IMR-90 (cell line): ENCODE measurements at regions not wholly inside any gene's neighbourhood (a gene's known extent, or its start where the extent isn't known, plus 50 kb on each side); places are given as distances from the start of the nearest gene placed in this dataset.

Experiments
- ATAC-seq: fragments of 200-7000 bp; cut with Tn5 transposase; 2 replicates; pipeline ENCODE4 v1.9.1; 2020; ENCODE audit warnings: low read depth, mild to moderate bottlenecking, moderate library complexity
- BruUV-seq: library from RNA; stranded (reverse); fragments of 400-500 nt; replicated peaks from 2 replicates; lab custom pipeline; 2021; lab: Mats Ljungman, UMichigan
- CTCF ChIA-PET: fragments of 300-600 bp; formaldehyde crosslinking; extraction: SDS; loops from one replicate; lab custom pipeline; 2021; ENCODE audit warnings: antibody characterized with exemption; lab: Yijun Ruan, JAX
- POLR2A ChIA-PET: fragments of 300-600 bp; sonication (Branson Sonifier 250); formaldehyde crosslinking; loops from one replicate; lab custom pipeline; 2022; ENCODE audit warnings: antibody characterized with exemption; ENCODE audit not compliant: unreplicated experiment; lab: Charles Lee
- DNase-seq: peaks from one replicate; pipeline ENCODE4 v3.0.0; 2013
- H2AFZ ChIP-seq: replicated peaks from 2 replicates; pipeline ENCODE3; 2013; ENCODE audit warnings: low read length, mild to moderate bottlenecking; ENCODE audit not compliant: poor library complexity
- H2AK5ac ChIP-seq: 2 replicates; pipeline ENCODE4 v1.6.1; 2013; ENCODE audit warnings: low read depth, low read length, inconsistent platforms
- H2AK9ac ChIP-seq: replicated peaks from 2 replicates; pipeline ENCODE3; 2013; ENCODE audit warnings: mild to moderate bottlenecking, low read depth, low read length, moderate library complexity; ENCODE audit not compliant: poor library complexity
- H2BK120ac ChIP-seq: 2 replicates; pipeline ENCODE4 v1.6.1; 2013; ENCODE audit warnings: low read depth, low read length, inconsistent platforms
- H2BK15ac ChIP-seq: 3 replicates; pipeline ENCODE4 v1.6.1; 2013; ENCODE audit warnings: low read depth, low read length, inconsistent platforms
- H2BK20ac ChIP-seq: 2 replicates; pipeline ENCODE4 v1.6.1; 2013; ENCODE audit warnings: low read depth, mild to moderate bottlenecking, inconsistent platforms, low read length, moderate library complexity
- H2BK5ac ChIP-seq: 2 replicates; pipeline ENCODE4 v1.6.1; 2013; ENCODE audit warnings: mild to moderate bottlenecking, low read depth, low read length, inconsistent platforms; ENCODE audit not compliant: poor library complexity, severe bottlenecking
- H3K14ac ChIP-seq: replicated peaks from 2 replicates; pipeline ENCODE4 v1.6.1; 2013; ENCODE audit warnings: low read depth, low read length, inconsistent platforms
- H3K18ac ChIP-seq: 2 replicates; pipeline ENCODE4 v1.6.1; 2013; ENCODE audit warnings: low read depth, low read length, control low read depth
- H3K23ac ChIP-seq: 2 replicates; pipeline ENCODE4 v1.6.1; 2013; ENCODE audit warnings: low read depth, low read length, inconsistent platforms
- H3K27ac ChIP-seq: 2 replicates; pipeline ENCODE4 v1.5.1; 2013; ENCODE audit warnings: mild to moderate bottlenecking, control low read depth, low read length; ENCODE audit not compliant: insufficient read depth
- H3K27me3 ChIP-seq: 2 replicates; pipeline ENCODE4 v1.6.1; 2013; ENCODE audit warnings: low read length; ENCODE audit not compliant: control insufficient read depth, insufficient read depth
- H3K36me3 ChIP-seq: 2 replicates; pipeline ENCODE4 v1.6.1; 2013; ENCODE audit warnings: low read length, mixed read lengths; ENCODE audit not compliant: control insufficient read depth, insufficient read depth
- H3K4ac ChIP-seq: 2 replicates; pipeline ENCODE4 v1.6.1; 2013; ENCODE audit warnings: low read depth, low read length, inconsistent platforms
- H3K4me1 ChIP-seq: 2 replicates; pipeline ENCODE4 v1.6.1; 2013; ENCODE audit warnings: low read length, mixed read lengths; ENCODE audit not compliant: control insufficient read depth, insufficient read depth
- H3K4me2 ChIP-seq: 2 replicates; pipeline ENCODE4 v1.6.1; 2013; ENCODE audit warnings: low read depth, mild to moderate bottlenecking, control low read depth, low read length, moderate library complexity
- H3K4me3 ChIP-seq: 2 replicates; pipeline ENCODE4 v1.5.1; 2013; ENCODE audit warnings: low read depth, mild to moderate bottlenecking, control low read depth, low read length, moderate library complexity; ENCODE audit not compliant: insufficient read depth
- H3K56ac ChIP-seq: 2 replicates; pipeline ENCODE4 v1.6.1; 2013; ENCODE audit warnings: low read length, inconsistent platforms; ENCODE audit not compliant: insufficient read depth; ENCODE audit errors: extremely low read depth
- H3K79me1 ChIP-seq, 2 experiments: 2 replicates each; pipeline ENCODE4 v1.6.1; 2013; ENCODE audit warnings: low read length in 2 of 2, inconsistent platforms in 1 of 2, low read depth in 1 of 2
- H3K9ac ChIP-seq: 2 replicates; pipeline ENCODE4 v1.6.1; 2013; ENCODE audit warnings: low read depth, low read length, control low read depth
- H3K9me1 ChIP-seq: 2 replicates; pipeline ENCODE4 v1.6.1; 2013; ENCODE audit warnings: low read length, inconsistent platforms; ENCODE audit not compliant: insufficient read depth
- H3K9me3 ChIP-seq: 2 replicates; pipeline ENCODE4 v1.6.1; 2013; ENCODE audit warnings: low read length; ENCODE audit not compliant: control insufficient read depth, insufficient read depth
- H4K20me1 ChIP-seq: 2 replicates; pipeline ENCODE4 v1.6.1; 2013; ENCODE audit warnings: low read length, inconsistent platforms; ENCODE audit not compliant: insufficient read depth
- H4K5ac ChIP-seq: 2 replicates; pipeline ENCODE4 v1.6.1; 2013; ENCODE audit warnings: mild to moderate bottlenecking, low read depth, low read length, control low read depth
- H4K8ac ChIP-seq, 2 experiments: 2 replicates each; pipeline ENCODE4 v1.6.1; 2013; ENCODE audit warnings: low read depth in 2 of 2, low read length in 2 of 2, control low read depth in 1 of 2, inconsistent platforms in 1 of 2
- H4K91ac ChIP-seq: 2 replicates; pipeline ENCODE4 v1.6.1; 2013; ENCODE audit warnings: low read depth, low read length, inconsistent platforms; ENCODE audit not compliant: insufficient read depth
- MAFK ChIP-seq: IDR thresholded peaks from 2 replicates; pipeline ENCODE4 v1.6.1; 2012; ENCODE audit warnings: low read depth, low read length, improper control_type of control experiment
- RCOR1 ChIP-seq: IDR thresholded peaks from 2 replicates; pipeline ENCODE4 v1.6.1; 2012; ENCODE audit warnings: mild to moderate bottlenecking, low read length, improper control_type of control experiment; ENCODE audit not compliant: insufficient replicate concordance
- WGBS, 2 experiments: methylation state at CpG; one replicate each; pipeline versions ENCODE4 v1.1.5 to v1.1.7; 2013; ENCODE audit warnings: missing lambda C conversion rate in 2 of 2; ENCODE audit not compliant: insufficient read length in 1 of 2; ENCODE audit errors: extremely low coverage in 2 of 2; 5-methylcytosine and 5-hydroxymethylcytosine counted together
- dilution Hi-C: fragments of 300-500 bp; cut with HindIII; formaldehyde crosslinking; loops from one replicate; pipeline ENCODE4 v1.14.3; 2018; ENCODE audit warnings: low sequenced_read_pairs; ENCODE audit not compliant: unreplicated experiment
- in situ Hi-C: fragments of 300-500 bp; cut with MboI; formaldehyde crosslinking; loops from 3 replicates; pipeline ENCODE4 v1.14.3; 2019; ENCODE audit warnings: low sequenced_read_pairs, inconsistent platforms, mixed read lengths
- intact Hi-C: fragments of 100-400 bp; cut with micrococcal nuclease; formaldehyde crosslinking; loops from 2 replicates; pipeline ENCODE4 v1.10.0; 2022

DNA sequence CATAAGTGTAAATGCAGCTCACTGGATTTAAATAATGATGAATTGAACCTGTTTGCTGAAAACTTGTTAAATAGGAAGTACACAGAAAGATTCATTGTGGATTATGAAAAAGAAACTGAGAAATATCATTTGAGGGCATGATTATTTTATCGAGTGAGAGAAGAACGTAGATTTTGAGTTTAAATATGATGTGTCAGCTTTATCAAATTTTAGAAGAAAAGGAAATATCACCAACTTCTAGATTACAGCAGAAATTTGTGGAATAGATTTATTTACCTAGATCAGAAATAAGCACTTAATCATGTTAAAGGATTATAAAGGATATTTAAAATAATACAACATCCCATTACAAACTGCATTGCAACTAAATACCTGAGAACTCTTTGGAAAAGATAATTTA, 315.5 kb downstream of the ZPLD1 start:
- Histone ChIP-seq H2BK15ac (no peak overlapping the region), H3K4me3 (no peak overlapping the region), H4K20me1 (no peaks in the 10 kb centered on the region), H3K9ac (no peak overlapping the region), H2BK120ac (no peak overlapping the region), H2AFZ (no peak overlapping the region), H3K4me1 (no peaks in the 10 kb centered on the region), H3K23ac (no peak overlapping the region), H2AK5ac (no peak overlapping the region), H3K14ac (no peak overlapping the region), H3K9me3 (no peaks in the 10 kb centered on the region), H4K91ac (no peak overlapping the region), H3K27me3 (no peaks in the 10 kb centered on the region), H3K36me3 (no peaks in the 10 kb centered on the region), H3K79me1 (no peaks in the 10 kb centered on the region), H3K4me2 (no peak overlapping the region), H3K56ac (no peak overlapping the region), H3K27ac (no peak overlapping the region), H3K18ac (no peak overlapping the region), H2AK9ac (no peak overlapping the region), H3K9me1 (no peaks in the 10 kb centered on the region), H4K8ac (no peak overlapping the region), H2BK5ac (no peak overlapping the region), H4K5ac (no peak overlapping the region), H2BK20ac (no peak overlapping the region), H3K4ac (no peak overlapping the region)
- dilution Hi-C loops (no loop called here), intact Hi-C loops (no loop called here), in situ Hi-C loops (no loop called here)
- TF ChIP-seq RCOR1 (no peak), MAFK (peak; percentile 76)
- DNase-seq = no peak
- ChIA-PET POLR2A (no interaction called here), CTCF (no interaction called here)
- 100% methylated on average over 2 of the region's 2 CpGs; no CpG with 5 or more reads in 1 of the 2 experiments for WGBS, 2 experiments
- ATAC-seq = no peak
- BruUV-seq = no TSS peak
